Liver (tissue), 7 donors: ENCODE measurements at regions not wholly inside any gene's neighbourhood (a gene's known extent, or its start where the extent isn't known, plus 50 kb on each side); places are given as distances from the start of the nearest gene placed in this dataset.

ENCODE experiments used
- DNase-seq: peaks from one replicate; pipeline ENCODE4 v3.0.0-alpha.2; 2017; ENCODE audit warnings: low spot score
- H3K27ac ChIP-seq, 2 donors: one replicate each; pipeline ENCODE4 v1.7.0; 2013; ENCODE audit warnings: inconsistent platforms in 2 of 2, low read length in 2 of 2, control low read depth in 1 of 2, low read depth in 1 of 2, mild to moderate bottlenecking in 1 of 2
- H3K27me3 ChIP-seq, 4 donors: one replicate each; pipeline versions ENCODE4 v1.6.1 to v1.7.0; 2013; ENCODE audit warnings: low read length in 3 of 4, inconsistent platforms in 1 of 4, mild to moderate bottlenecking in 1 of 4, moderate library complexity in 1 of 4; ENCODE audit not compliant: control insufficient read depth in 4 of 4, insufficient read depth in 4 of 4
- H3K36me3 ChIP-seq, 4 donors: one replicate each; pipeline versions ENCODE4 v1.6.1 to v1.7.0; 2013; ENCODE audit warnings: low read length in 3 of 4, mild to moderate bottlenecking in 3 of 4, low read depth in 1 of 4, moderate library complexity in 1 of 4; ENCODE audit not compliant: control insufficient read depth in 4 of 4, insufficient read depth in 3 of 4
- H3K4me1 ChIP-seq, 4 donors: one replicate each; pipeline versions ENCODE4 v1.6.1 to v1.7.0; 2013; ENCODE audit warnings: low read length in 3 of 4, mild to moderate bottlenecking in 3 of 4, moderate library complexity in 1 of 4; ENCODE audit not compliant: control insufficient read depth in 4 of 4, insufficient read depth in 4 of 4
- H3K4me3 ChIP-seq, 3 donors: one replicate each; pipeline versions ENCODE4 v1.6.1 to v1.7.0; 2013; ENCODE audit warnings: low read length in 3 of 3, control low read depth in 1 of 3, low read depth in 1 of 3, mild to moderate bottlenecking in 1 of 3
- H3K9ac ChIP-seq, 2 donors: one replicate each; pipeline ENCODE4 v1.7.0; 2013; ENCODE audit warnings: low read length in 2 of 2, mild to moderate bottlenecking in 2 of 2, moderate library complexity in 2 of 2, control low read depth in 1 of 2, low read depth in 1 of 2
- H3K9me3 ChIP-seq, 4 donors: one replicate each; pipeline versions ENCODE4 v1.6.1 to v1.7.0; 2013; ENCODE audit warnings: low read length in 3 of 4; ENCODE audit not compliant: control insufficient read depth in 4 of 4
- FOXA2 ChIP-seq: IDR thresholded peaks from 2 replicates; pipeline ENCODE4 v1.6.1; 2016; ENCODE audit warnings: antibody characterized with exemption
- GABPA ChIP-seq, 2 donors: IDR thresholded peaks in 1 of 2; conservative IDR thresholded peaks in 1 of 2; 2 replicates each; pipeline ENCODE4 v1.6.1; 2016; ENCODE audit warnings: antibody characterized with exemption in 2 of 2, mild to moderate bottlenecking in 1 of 2, moderate library complexity in 1 of 2
- HNF4G ChIP-seq: IDR thresholded peaks from 2 replicates; pipeline ENCODE4 v1.6.1; 2016; ENCODE audit warnings: antibody characterized with exemption
- JUND ChIP-seq, 2 donors: IDR thresholded peaks; 2 replicates each; pipeline ENCODE4 v1.6.1; 2016; ENCODE audit warnings: antibody characterized with exemption in 2 of 2
- RAD21 ChIP-seq, 2 donors: IDR thresholded peaks; 2 replicates each; pipeline ENCODE4 v1.6.1; 2016; ENCODE audit warnings: antibody characterized with exemption in 2 of 2, mild to moderate bottlenecking in 2 of 2
- RXRA ChIP-seq, 2 donors: IDR thresholded peaks; 2 replicates each; pipeline ENCODE4 v1.6.1; 2017 to 2018; ENCODE audit warnings: antibody characterized with exemption in 2 of 2, mild to moderate bottlenecking in 1 of 2
- TAF1 ChIP-seq: conservative IDR thresholded peaks from 2 replicates; pipeline ENCODE4 v1.6.1; 2016; ENCODE audit warnings: antibody characterized with exemption, mild to moderate bottlenecking
- WGBS: extraction: QIAGEN DNeasy Blood & Tissue Kit; methylation state at CpG from one replicate; pipeline ENCODE4 v1.1.7; 2013; 5-methylcytosine and 5-hydroxymethylcytosine counted together
- TF ChIP-seq, protein P1 (sequence below): IDR thresholded peaks from 2 replicates; pipeline ENCODE4 v1.6.1; 2016; ENCODE audit warnings: antibody characterized with exemption
- TF ChIP-seq, protein P2 (sequence below): IDR thresholded peaks from 2 replicates; pipeline ENCODE4 v1.6.1; 2016; ENCODE audit warnings: antibody characterized with exemption
- TF ChIP-seq, protein P3 (sequence below): IDR thresholded peaks from 2 replicates; pipeline ENCODE4 v1.6.1; 2016; ENCODE audit warnings: antibody characterized with exemption
- TF ChIP-seq, protein P4 (sequence below): IDR thresholded peaks from 2 replicates; pipeline ENCODE4 v1.6.1; 2016; ENCODE audit warnings: antibody characterized with exemption, mild to moderate bottlenecking
- donor health status: healthy.
- donor health status: healthy.
- donor health status: healthy.
- donor health status: healthy.

DNA sequence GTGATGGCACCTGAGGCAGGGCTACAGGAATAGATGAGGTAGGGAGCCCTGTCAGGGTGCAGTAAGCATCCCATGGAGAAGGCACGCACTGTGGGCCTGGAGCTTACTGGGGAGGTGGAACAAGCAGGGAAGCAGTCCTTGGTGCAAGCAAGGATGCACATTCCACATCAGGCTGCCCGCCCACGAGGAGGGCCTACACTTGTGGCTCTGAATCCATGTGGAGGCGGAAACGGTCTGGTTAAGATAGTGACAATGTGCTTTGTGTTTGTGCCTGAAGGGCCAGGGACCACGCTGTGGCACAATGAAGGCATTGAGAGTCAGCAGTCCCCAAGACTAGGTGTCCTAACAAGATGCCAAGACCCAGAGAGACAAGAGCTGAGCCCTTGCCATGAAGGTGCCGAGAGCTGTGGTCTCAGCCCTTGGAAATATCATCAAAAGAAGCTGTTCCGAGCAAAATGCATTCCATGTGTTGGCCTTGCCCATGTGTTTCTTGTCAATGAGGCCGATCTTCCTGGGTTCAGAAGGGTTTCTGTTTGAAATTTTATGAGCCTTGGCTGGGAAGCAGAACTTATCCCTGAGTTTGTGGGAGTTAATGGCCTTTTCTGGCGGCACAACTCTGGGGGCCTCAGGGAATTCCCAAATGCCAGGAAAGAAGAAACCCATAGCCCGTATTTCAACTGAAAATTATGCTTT, 111.9 kb downstream of the NGF start (continued):
- TF ChIP-seq, protein P1, sequence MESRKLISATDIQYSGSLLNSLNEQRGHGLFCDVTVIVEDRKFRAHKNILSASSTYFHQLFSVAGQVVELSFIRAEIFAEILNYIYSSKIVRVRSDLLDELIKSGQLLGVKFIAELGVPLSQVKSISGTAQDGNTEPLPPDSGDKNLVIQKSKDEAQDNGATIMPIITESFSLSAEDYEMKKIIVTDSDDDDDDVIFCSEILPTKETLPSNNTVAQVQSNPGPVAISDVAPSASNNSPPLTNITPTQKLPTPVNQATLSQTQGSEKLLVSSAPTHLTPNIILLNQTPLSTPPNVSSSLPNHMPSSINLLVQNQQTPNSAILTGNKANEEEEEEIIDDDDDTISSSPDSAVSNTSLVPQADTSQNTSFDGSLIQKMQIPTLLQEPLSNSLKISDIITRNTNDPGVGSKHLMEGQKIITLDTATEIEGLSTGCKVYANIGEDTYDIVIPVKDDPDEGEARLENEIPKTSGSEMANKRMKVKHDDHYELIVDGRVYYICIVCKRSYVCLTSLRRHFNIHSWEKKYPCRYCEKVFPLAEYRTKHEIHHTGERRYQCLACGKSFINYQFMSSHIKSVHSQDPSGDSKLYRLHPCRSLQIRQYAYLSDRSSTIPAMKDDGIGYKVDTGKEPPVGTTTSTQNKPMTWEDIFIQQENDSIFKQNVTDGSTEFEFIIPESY = no peak
- TF ChIP-seq FOXA2 = no peak
- no peak for TF ChIP-seq TAF1
- TF ChIP-seq, protein P2, sequence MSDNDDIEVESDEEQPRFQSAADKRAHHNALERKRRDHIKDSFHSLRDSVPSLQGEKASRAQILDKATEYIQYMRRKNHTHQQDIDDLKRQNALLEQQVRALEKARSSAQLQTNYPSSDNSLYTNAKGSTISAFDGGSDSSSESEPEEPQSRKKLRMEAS = no peak
- TF ChIP-seq RXRA (IDR thresholded peaks at IDR 0.05) = no peak
- TF ChIP-seq RAD21 (IDR thresholded peaks at IDR 0.05) = no peak
- TF ChIP-seq GABPA (IDR thresholded peaks at IDR 0.05 in 1 of 2, conservative IDR thresholded peaks at IDR 0.05 in 1 of 2) = no peak

DNA sequence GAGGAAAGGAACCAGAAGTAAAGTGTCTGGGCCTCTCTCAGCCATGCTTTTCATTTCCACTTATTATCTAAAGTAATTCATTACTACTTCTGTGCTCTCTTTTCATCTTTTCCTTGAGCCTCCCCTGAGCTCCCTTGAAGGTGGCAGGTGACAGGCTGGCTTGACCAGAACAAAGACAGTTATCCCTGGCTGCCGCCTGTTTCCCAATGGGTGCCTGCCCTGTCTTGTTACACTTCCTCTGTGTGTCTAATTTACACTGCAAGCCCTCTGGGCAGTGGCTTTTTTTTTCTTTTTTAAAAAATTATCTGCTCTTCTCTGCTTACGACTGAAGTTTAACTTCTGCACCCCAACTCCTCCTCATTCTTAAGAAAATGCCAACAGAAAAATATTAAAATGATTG, 113.4 kb downstream of the NGF start:
- Histone ChIP-seq H3K9ac (no peak overlapping the region), H3K9me3 (no peaks in the 10 kb centered on the region)

More for the DNA sequence above, 113.4 kb downstream of the NGF start:
- Histone ChIP-seq H3K27ac (no peak overlapping the region), H3K36me3 (no peaks in the 10 kb centered on the region), H3K4me3 (no peak overlapping the region), H3K4me1 (no peaks in the 10 kb centered on the region), H3K27me3 (no peaks in the 10 kb centered on the region)
- TF ChIP-seq JUND (IDR thresholded peaks at IDR 0.05) (no peak), FOXA2 (no peak), HNF4G (no peak), RAD21 (IDR thresholded peaks at IDR 0.05) (no peak)
- TF ChIP-seq, protein P2 = no peak
- TF ChIP-seq, protein P3, sequence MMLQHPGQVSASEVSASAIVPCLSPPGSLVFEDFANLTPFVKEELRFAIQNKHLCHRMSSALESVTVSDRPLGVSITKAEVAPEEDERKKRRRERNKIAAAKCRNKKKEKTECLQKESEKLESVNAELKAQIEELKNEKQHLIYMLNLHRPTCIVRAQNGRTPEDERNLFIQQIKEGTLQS = no peak
- TF ChIP-seq, protein P1 = no peak
- TF ChIP-seq, protein P4, sequence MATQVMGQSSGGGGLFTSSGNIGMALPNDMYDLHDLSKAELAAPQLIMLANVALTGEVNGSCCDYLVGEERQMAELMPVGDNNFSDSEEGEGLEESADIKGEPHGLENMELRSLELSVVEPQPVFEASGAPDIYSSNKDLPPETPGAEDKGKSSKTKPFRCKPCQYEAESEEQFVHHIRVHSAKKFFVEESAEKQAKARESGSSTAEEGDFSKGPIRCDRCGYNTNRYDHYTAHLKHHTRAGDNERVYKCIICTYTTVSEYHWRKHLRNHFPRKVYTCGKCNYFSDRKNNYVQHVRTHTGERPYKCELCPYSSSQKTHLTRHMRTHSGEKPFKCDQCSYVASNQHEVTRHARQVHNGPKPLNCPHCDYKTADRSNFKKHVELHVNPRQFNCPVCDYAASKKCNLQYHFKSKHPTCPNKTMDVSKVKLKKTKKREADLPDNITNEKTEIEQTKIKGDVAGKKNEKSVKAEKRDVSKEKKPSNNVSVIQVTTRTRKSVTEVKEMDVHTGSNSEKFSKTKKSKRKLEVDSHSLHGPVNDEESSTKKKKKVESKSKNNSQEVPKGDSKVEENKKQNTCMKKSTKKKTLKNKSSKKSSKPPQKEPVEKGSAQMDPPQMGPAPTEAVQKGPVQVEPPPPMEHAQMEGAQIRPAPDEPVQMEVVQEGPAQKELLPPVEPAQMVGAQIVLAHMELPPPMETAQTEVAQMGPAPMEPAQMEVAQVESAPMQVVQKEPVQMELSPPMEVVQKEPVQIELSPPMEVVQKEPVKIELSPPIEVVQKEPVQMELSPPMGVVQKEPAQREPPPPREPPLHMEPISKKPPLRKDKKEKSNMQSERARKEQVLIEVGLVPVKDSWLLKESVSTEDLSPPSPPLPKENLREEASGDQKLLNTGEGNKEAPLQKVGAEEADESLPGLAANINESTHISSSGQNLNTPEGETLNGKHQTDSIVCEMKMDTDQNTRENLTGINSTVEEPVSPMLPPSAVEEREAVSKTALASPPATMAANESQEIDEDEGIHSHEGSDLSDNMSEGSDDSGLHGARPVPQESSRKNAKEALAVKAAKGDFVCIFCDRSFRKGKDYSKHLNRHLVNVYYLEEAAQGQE = no peak
- WGBS = 89% methylated on average over 2 of the region's 2 CpGs
- DNase-seq = no peak
